ENCODE measurements at regions not wholly inside any gene's neighbourhood (a gene's known extent, or its start where the extent isn't known, plus 50 kb on each side); places are given as distances from the start of the nearest gene placed in this dataset.

GRCh38 chr22:26905640-26906039, 248.3 kb downstream of the MIAT start:
- H3K4me3 ChIP-seq (ENCODE audit: low read depth, low read length) = no peak overlapping the region
- no peak for TF ChIP-seq CTCF (IDR thresholded peaks at IDR 0.05; ENCODE audit: insufficient read depth, low read depth, low read length)
- no peak for DNase-seq (ENCODE audit: low read depth)

GRCh38 chr22:26906464-26906863, 249.1 kb downstream of the MIAT start:
- no peak for TF ChIP-seq CTCF (IDR thresholded peaks at IDR 0.05; ENCODE audit: insufficient read depth, low read depth, low read length)
- DNase-seq (ENCODE audit: low read depth) = no peak

GRCh38 chr22:26907366-26907765, 250.0 kb downstream of the MIAT start:
- DNase-seq (ENCODE audit: low read depth) = no peak
- TF ChIP-seq CTCF (IDR thresholded peaks at IDR 0.05; ENCODE audit: insufficient read depth, low read depth, low read length) = no peak
- no peak overlapping the region for H3K4me3 ChIP-seq (ENCODE audit: low read depth, low read length)

More at GRCh38 chr22:26906464-26906863, 249.1 kb downstream of the MIAT start:
- no peak overlapping the region for H3K4me3 ChIP-seq (ENCODE audit: low read depth, low read length)

- no peak overlapping the region for H3K4me3 ChIP-seq (ENCODE audit: low read depth, low read length)
- no peak for DNase-seq (ENCODE audit: low read depth)
- TF ChIP-seq CTCF (IDR thresholded peaks at IDR 0.05; ENCODE audit: insufficient read depth, low read depth, low read length) = no peak
Observed at GRCh38 chr22:26910845-26911244, 253.5 kb downstream of the MIAT start.

- no peak overlapping the region for H3K4me3 ChIP-seq (ENCODE audit: low read depth, low read length)
- no peak for DNase-seq (ENCODE audit: low read depth)
- no peak for TF ChIP-seq CTCF (IDR thresholded peaks at IDR 0.05; ENCODE audit: insufficient read depth, low read depth, low read length)
Observed at GRCh38 chr22:26912655-26913345, 255.4 kb downstream of the MIAT start.

- TF ChIP-seq CTCF (IDR thresholded peaks at IDR 0.05; ENCODE audit: insufficient read depth, low read depth, low read length) = no peak
- H3K4me3 ChIP-seq (ENCODE audit: low read depth, low read length) = no peak overlapping the region
- no peak for DNase-seq (ENCODE audit: low read depth)
Observed at GRCh38 chr22:26914519-26915185, 257.3 kb downstream of the MIAT start.

Data from fibroblast of villous mesenchyme (primary cell).